Large intestine (tissue), 3 donors: ENCODE measurements at regions not wholly inside any gene's neighbourhood (a gene's known extent, or its start where the extent isn't known, plus 50 kb on each side); places are given as distances from the start of the nearest gene placed in this dataset.
A peak's percentile ranks its signal among the peaks of the same experiment; 100 is the strongest.
"Not testable (repeated sequence)": the region's sequence is repeated elsewhere in the genome, so short reads cannot be mapped to it uniquely, and the experiment has no call there.

ENCODE experiments used
- DNase-seq, 2 donors: peaks; one replicate each; pipeline versions ENCODE4 v3.0.0 to v3.0.0-alpha.2; 2013
- H3K27ac ChIP-seq: one replicate; pipeline ENCODE4 v1.5.1; 2013; ENCODE audit warnings: low read length
- H3K27me3 ChIP-seq: 2 replicates; pipeline ENCODE4 v1.6.1; 2013; ENCODE audit warnings: low read length; ENCODE audit not compliant: control insufficient read depth, insufficient read depth
- H3K36me3 ChIP-seq: 2 replicates; pipeline ENCODE4 v1.6.1; 2013; ENCODE audit warnings: low read length; ENCODE audit not compliant: control insufficient read depth, insufficient read depth
- H3K4me1 ChIP-seq: one replicate; pipeline ENCODE4 v1.6.1; 2013; ENCODE audit warnings: low read length; ENCODE audit not compliant: control insufficient read depth, insufficient read depth
- H3K4me3 ChIP-seq: one replicate; pipeline ENCODE4 v1.5.1; 2013; ENCODE audit warnings: low read length
- H3K9me3 ChIP-seq: one replicate; pipeline ENCODE4 v1.6.1; 2013; ENCODE audit warnings: mild to moderate bottlenecking, low read depth, low read length, moderate library complexity; ENCODE audit not compliant: control insufficient read depth
- WGBS: methylation state at CpG from one replicate; pipeline ENCODE4 v1.1.5; 2013; ENCODE audit warnings: low lambda C conversion rate; ENCODE audit not compliant: insufficient coverage; 5-methylcytosine and 5-hydroxymethylcytosine counted together

- Histone ChIP-seq H3K36me3 (no peaks in the 10 kb centered on the region), H3K27me3 (no peaks in the 10 kb centered on the region), H3K27ac (no peak overlapping the region), H3K9me3 (no peaks in the 10 kb centered on the region), H3K4me3 (no peak overlapping the region), H3K4me1 (peaks cover 9% of the 10 kb centered on the region)
- no peak for DNase-seq
- WGBS, result no CpG with 5 or more reads among the region's 6 CpGs
Observed at GRCh38 chr2:64263315-64263714, 119.1 kb upstream of the PELI1 start.

GRCh38 chr2:64267699-64268098 lies 123.5 kb upstream of the PELI1 start:
- Histone ChIP-seq H3K9me3 (no peaks in the 10 kb centered on the region), H3K4me3 (no peak overlapping the region), H3K4me1 (no peaks in the 10 kb centered on the region), H3K27ac (no peak overlapping the region), H3K27me3 (no peaks in the 10 kb centered on the region), H3K36me3 (no peaks in the 10 kb centered on the region)
- no CpG with 5 or more reads among the region's 1 CpG for WGBS
- no peak for DNase-seq

DNA sequence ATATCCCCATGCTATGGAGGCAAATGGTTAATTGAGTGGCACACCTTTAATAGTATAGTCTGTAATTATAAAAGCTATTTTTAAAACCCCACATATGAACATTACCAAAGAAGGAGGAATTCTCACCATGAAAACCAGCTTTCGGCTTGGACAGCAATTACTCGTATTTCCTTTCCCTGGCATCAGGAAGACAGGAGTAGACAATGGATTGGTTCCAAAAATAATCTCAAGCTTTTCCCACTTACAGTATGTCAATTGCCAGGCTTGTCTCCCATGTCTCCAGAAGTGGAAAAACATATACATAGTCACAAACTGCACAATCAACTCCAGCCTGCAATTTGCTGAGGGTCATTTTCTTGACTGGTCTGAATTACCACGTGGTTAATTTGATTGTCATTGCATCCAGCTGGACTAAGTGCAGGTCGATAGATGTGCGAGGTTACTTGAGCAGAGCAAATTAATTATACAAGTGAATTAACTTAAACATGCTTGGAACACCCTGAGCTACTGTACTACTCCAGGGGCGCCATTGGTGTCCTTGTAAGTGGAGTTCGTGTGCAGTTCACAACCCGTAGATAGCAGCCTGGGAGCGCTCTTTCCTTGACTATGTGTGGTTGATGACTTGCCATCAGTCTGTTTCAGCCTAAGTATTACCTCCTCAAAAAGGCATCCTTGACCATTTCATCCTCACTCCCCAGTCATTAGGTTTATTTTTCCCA lies 124.3 kb upstream of the PELI1 start:
- WGBS, result no CpG with 5 or more reads among the region's 9 CpGs
- H3K4me1 ChIP-seq, result peaks cover under 1% of the 10 kb centered on the region
- H3K9me3 ChIP-seq, result no peaks in the 10 kb centered on the region
- H3K27ac ChIP-seq, result no peak overlapping the region
- H3K27me3 ChIP-seq, result no peaks in the 10 kb centered on the region
- H3K4me3 ChIP-seq, result no peak overlapping the region
- no peaks in the 10 kb centered on the region for H3K36me3 ChIP-seq
- DNase-seq, result no peak

DNA sequence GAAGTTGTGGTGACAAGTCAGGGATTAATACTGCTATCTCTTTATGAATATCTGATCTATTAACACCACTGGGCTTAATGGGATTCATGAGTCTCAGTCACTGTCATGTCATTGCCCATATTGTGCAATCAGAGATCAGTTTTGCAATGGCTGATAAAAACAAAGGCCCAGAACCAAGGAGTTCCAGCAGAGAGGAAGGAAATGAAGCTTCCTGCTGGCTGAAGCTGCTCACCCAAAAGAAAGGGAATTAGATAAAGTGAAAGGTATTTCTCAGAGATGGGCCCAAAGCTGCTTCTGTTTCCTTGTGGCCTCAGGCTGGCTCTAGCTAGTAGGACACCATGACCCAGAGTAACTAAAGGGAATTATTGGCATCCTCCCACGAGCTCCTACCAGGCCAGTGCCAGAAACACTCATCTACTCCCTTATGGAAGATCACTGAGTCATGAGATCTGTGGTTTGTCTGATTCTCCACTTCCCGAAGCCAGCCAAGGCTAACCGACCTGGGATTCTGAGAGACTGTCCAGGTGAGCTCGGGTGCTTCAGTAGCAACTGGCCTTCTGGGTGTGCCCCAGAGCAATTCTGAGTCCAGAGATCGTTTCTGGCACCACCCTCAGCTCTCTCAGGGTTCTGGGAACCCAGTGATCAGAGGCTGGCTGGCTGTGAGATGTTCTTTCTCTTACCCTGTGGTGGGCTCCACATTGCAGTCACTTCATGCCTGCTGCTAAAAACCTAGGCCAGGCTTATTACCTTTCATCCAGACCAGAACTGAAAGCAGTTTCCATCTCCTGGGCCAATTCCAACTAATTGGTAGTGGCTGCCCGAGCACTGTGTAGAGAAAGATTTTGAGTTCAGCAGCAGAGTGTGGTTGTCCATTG lies 129.5 kb upstream of the PELI1 start:
- no CpG with 5 or more reads among the region's 6 CpGs for WGBS
- peak; percentile 64 to 78 for DNase-seq
- H3K4me1 ChIP-seq, result peaks cover 9% of the 10 kb centered on the region
- H3K27ac ChIP-seq, result peak overlapping the region; percentile 71
- H3K4me3 ChIP-seq, result no peak overlapping the region
- H3K36me3 ChIP-seq, result no peaks in the 10 kb centered on the region
- no peaks in the 10 kb centered on the region for H3K9me3 ChIP-seq
- H3K27me3 ChIP-seq, result no peaks in the 10 kb centered on the region

- H3K4me3 ChIP-seq, result no peak overlapping the region
- no CpG with 5 or more reads among the region's 2 CpGs for WGBS
- no peak for DNase-seq
- no peaks in the 10 kb centered on the region for H3K27me3 ChIP-seq
- H3K9me3 ChIP-seq, result no peaks in the 10 kb centered on the region
- peaks cover 9% of the 10 kb centered on the region for H3K4me1 ChIP-seq
- no peaks in the 10 kb centered on the region for H3K36me3 ChIP-seq
- H3K27ac ChIP-seq, result peak overlapping the region; percentile 71
Observed at GRCh38 chr2:64274399-64275173, 130.4 kb upstream of the PELI1 start.

DNA sequence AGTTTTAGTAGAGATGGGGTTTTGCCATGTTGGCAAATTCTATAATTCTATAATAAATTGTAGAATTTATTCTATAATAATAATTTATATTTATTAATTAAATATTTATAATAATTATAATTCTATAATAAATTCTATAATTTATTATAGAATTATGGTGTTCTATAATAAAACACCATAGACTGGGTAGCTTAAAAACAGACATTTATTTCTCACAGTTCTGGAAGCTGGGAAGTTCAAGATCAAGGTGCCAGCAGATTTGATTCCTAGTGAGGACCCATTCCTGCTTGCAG lies 130.9 kb upstream of the PELI1 start:
- Histone ChIP-seq H3K27ac (no peak overlapping the region), H3K4me3 (no peak overlapping the region), H3K36me3 (no peaks in the 10 kb centered on the region), H3K27me3 (no peaks in the 10 kb centered on the region), H3K9me3 (no peaks in the 10 kb centered on the region), H3K4me1 (peaks cover 9% of the 10 kb centered on the region)
- no peak for DNase-seq

- Histone ChIP-seq H3K27me3 (no peaks in the 10 kb centered on the region), H3K4me1 (peaks cover 9% of the 10 kb centered on the region), H3K4me3 (no peak overlapping the region), H3K36me3 (no peaks in the 10 kb centered on the region), H3K9me3 (no peaks in the 10 kb centered on the region), H3K27ac (no peak overlapping the region)
- WGBS, result no CpG with 5 or more reads among the region's 3 CpGs
- no peak for DNase-seq
Observed at GRCh38 chr2:64276417-64277095, 132.3 kb upstream of the PELI1 start.

DNA sequence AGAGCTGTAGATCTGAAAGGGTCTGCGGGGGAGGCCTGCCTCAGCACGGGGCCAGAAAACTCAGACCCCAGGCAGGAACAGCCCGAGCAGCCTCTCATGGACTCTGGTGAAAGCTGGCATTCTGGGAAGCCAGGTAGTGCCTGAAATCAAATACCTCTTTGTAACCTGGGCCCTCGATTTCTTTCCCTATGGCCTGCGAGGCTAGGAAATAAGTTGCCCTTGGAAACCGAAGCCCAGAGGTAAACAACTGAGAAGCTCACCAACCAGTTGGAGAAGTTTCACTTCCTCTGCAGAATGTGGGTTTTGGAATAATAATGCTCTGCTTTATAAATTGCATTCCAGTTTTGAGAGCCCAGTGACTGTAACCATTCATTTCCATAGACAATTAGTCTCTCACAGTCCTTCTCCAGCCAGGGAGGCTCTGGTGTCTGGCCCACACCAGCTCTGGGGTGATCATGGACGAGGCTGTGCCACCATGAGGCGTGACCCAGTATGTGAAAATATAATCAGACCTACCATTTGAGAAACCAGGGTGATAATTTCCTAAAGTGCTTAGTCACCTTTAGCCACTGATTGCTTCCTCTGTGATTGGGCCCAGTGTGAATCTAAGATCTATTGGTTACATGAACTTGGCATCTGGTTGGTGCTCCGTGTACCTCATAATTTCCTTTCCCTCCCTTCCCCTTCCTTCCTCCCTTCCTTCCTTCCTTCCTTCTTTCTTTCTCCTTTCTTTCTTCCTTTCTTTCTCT lies 133.1 kb upstream of the PELI1 start:
- peak in 1 of 2 donors; percentile 17 for DNase-seq

DNA sequence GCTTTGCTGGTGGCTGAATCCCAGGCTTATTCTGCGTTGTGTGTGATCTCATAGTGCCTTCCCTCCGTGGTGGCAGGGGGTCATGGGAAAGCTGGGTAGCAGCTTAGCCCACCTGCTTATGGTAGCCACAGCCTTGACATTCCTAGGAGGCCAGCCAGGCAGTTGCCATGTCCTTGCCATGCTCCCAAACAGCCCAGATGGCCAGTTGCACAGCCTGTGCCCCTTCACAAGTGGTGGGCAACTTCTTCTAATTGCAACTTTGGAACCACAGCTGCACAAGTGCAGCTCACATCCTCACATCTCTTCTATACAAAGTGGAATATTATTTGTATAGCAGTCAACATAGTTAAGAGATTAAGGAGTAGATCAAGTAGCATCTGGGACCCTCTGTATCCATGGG lies 136.6 kb upstream of the PELI1 start:
- not testable (repeated sequence) for H3K4me1 ChIP-seq, H3K27ac ChIP-seq, H3K36me3 ChIP-seq, DNase-seq, H3K9me3 ChIP-seq, H3K27me3 ChIP-seq, H3K4me3 ChIP-seq
- no CpG with 5 or more reads among the region's 2 CpGs for WGBS

More for the DNA sequence above, 133.1 kb upstream of the PELI1 start:
- Histone ChIP-seq H3K36me3 (no peaks in the 10 kb centered on the region), H3K4me3 (no peak overlapping the region), H3K4me1 (peaks cover 9% of the 10 kb centered on the region), H3K27me3 (no peaks in the 10 kb centered on the region), H3K9me3 (no peaks in the 10 kb centered on the region), H3K27ac (no peak overlapping the region)
- 70% methylated on average over 1 of the region's 9 CpGs for whole genome bisulfite sequencing
